ENCODE measurements at regions not wholly inside any gene's neighbourhood (a gene's known extent, or its start where the extent isn't known, plus 50 kb on each side); places are given as distances from the start of the nearest gene placed in this dataset.

GRCh38 chr13:78436311-78436710 is 167.0 kb downstream of the POU4F1 start:
- TF ChIP-seq, protein P1, sequence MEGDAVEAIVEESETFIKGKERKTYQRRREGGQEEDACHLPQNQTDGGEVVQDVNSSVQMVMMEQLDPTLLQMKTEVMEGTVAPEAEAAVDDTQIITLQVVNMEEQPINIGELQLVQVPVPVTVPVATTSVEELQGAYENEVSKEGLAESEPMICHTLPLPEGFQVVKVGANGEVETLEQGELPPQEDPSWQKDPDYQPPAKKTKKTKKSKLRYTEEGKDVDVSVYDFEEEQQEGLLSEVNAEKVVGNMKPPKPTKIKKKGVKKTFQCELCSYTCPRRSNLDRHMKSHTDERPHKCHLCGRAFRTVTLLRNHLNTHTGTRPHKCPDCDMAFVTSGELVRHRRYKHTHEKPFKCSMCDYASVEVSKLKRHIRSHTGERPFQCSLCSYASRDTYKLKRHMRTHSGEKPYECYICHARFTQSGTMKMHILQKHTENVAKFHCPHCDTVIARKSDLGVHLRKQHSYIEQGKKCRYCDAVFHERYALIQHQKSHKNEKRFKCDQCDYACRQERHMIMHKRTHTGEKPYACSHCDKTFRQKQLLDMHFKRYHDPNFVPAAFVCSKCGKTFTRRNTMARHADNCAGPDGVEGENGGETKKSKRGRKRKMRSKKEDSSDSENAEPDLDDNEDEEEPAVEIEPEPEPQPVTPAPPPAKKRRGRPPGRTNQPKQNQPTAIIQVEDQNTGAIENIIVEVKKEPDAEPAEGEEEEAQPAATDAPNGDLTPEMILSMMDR (conservative IDR thresholded peaks at IDR 0.05 in 1 of 2, IDR thresholded peaks at IDR 0.05 in 1 of 2; ENCODE audit: low read depth in 1 of 2, low read length in 2 of 2): no peak
- TF ChIP-seq EZH2 (IDR thresholded peaks at IDR 0.05; ENCODE audit: low read length, missing control alignments): no peak

Data from fibroblast of lung (primary cell).